Islet precursor cell (in vitro differentiated cells): ENCODE measurements at regions not wholly inside any gene's neighbourhood (a gene's known extent, or its start where the extent isn't known, plus 50 kb on each side); places are given as distances from the start of the nearest gene placed in this dataset.
A peak's percentile ranks its signal among the peaks of the same experiment; 100 is the strongest.
"Not testable (repeated sequence)": the region's sequence is repeated elsewhere in the genome, so short reads cannot be mapped to it uniquely, and the experiment has no call there.

Source experiments
- DNase-seq: peaks from one replicate; pipeline ENCODE4 v3.0.0-alpha.2; 2018

DNA sequence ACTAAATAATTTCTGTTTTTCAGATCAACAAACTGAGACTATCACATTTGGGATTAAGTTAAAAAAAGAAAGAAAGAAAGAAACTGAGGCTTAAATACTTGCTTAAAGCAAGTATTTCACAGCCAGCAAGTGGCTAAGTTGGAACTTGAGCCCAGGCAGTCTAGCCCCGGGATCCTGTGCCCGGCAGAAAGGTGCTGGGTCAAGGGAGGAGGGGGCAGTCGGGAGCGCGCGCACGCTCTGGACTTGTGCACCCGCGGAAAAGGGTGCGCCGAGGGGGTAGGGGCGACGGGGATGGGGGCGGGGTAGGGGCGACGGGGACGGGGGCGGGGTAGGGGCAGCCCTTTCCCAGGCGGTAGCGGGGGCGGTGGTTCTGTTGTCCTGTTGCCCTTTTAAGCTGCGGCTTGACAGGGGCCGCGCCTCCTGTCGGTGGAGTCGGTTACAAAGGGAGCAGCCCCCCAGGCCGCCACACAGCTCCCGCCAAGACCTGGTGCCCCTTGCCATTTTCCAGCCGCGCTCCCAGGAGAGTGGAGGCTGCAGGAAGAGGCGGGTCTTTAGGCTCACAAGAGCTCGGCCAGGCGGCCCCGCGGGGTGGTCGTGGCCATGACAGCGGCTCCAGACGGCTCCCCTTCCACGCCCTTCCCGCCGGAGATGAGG, 60.6 kb downstream of the GOLGA8T start:
- DNase-seq, result peak; percentile 87

DNA sequence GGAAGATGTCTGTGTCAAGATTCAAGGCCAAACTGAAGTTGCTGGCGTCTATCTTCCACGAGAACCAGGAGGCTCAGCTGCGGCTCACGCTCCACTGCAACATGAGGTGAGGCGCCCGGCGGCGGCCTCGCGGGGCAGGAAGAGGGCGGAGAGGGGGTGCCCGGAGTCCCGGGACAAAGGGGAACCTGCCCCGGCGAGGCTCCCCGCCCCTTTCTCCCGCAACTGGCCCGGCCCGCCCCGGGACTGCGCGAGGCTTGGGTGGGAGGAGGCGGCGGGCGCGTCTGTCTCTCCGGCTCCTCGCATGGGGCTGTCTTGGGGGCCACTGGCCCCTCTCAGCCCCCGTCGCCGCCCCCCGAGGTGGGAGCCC, 61.1 kb downstream of the GOLGA8T start:
- peak; percentile 67 for DNase-seq

DNA sequence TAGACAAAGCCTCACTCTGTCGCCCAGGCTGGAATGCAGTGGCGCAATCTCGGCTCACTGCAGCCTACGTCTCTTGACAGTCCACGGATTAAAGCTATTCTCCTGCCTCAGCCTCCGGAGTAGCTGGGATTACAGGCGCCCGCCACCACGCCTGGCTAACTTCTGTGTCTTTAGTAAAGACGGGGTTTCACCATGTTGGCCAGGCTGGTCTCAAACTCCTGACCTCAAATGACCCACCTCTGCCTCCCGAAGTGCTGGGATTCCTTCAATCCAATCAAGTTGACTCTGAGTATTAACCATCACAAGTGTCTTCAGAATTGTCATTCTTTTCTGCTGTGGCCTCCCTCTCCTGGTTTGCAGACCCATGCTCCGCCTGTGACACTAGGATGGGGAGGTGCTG, 61.9 kb downstream of the GOLGA8T start:
- DNase-seq, result not testable (repeated sequence)

DNA sequence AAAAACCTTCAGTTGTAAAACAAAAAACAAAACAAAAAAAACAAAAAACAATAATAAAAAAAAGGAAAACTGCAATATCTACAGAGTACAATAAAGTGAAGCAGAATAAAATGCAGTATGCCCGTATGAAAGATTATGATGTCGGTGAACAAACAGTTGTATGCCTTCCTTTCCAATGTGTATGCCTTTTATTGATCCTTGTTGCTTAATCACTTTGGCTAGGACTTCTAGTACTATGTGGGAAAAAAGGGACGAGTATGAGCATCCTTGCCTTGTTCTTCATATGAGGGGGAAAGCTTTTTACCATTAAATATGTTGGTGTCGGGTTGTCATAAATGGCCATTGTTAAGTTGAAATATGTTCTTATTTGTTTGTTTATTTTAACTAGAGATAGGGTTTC, 66.7 kb downstream of the GOLGA8T start:
- not testable (repeated sequence) for DNase-seq

DNA sequence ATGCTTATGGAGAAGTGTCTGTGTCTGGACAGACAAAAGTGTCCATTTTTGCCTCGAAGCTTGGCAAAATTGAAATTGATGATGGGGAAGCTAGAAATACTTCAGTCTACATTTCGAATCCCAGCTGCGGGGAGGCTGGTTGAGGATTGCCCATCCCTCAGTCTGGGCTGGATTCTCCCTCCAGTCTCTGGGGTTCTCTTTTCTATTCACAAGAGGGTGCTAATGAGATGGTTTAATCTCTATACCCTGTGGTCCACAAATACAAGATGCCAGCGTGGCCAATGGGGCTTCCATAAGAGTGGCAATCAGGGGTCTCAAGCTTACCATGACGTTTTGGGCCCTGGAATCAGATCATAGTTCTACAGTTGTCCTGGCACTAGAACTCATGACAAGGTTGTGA, 78.9 kb downstream of the GOLGA8T start:
- not testable (repeated sequence) for DNase-seq

DNA sequence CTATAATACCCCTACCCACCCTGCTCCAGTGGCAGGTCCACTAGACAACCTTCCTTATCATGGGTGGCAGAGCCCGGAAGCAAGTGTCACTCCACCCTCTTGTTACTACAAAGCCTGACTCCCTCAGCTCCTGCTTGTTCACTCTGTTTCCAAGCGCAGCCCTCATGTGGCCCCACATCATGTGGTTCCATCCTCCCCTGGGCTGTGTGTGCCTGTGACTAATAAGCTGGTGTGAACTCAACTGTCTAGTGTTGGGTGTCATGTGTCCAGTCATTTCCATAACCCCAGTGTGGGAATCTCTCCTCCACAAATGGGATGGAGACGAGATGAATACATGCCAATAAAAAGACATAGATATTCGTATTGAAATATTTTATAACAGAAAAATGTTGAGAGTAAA, 87.0 kb downstream of the GOLGA8T start:
- not testable (repeated sequence) for DNase-seq

DNA sequence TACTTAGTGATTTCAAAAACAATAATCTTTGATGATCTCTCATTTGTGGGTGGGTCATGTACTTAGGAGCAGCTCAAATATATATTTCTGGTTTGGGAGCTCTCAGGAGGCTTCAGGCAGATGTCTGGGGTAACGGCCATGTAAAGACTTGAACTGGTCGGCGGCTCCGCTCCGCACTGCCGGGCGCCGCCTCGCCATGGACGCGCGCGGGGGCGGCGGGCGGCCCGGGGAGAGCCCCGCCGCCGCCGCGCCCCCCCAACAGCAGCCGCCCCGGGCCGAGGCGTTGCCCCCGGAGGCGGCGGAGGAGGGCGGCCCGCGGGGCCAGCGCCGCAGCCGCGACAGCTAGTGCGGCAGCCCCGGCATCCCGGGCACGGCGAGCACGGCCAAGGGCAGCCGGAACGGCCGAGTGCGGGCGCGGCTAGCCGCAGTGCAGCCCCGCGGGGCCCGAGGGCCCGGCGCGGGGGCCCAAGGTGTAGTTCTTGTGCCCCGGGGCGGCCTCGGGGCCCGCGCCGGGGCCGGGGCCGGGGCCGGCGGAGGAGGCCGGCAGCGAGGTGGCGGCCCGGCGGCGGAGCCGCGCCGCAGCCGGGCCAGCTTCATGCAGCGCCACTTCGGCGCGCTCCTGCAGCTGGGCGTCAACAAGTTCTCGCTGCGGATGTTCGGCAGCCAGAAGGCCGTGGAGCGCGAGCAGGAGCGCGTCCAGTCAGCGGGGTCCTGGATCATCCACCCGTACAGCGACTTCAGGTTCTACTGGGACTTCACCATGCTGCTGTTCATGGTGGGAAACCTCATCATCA, 88.1 kb downstream of the GOLGA8T start:
- not testable (repeated sequence) for DNase-seq

- DNase-seq, result peak; percentile 51
Observed at GRCh38 chr15:30225233-30225891, 90.5 kb downstream of the GOLGA8T start.

DNA sequence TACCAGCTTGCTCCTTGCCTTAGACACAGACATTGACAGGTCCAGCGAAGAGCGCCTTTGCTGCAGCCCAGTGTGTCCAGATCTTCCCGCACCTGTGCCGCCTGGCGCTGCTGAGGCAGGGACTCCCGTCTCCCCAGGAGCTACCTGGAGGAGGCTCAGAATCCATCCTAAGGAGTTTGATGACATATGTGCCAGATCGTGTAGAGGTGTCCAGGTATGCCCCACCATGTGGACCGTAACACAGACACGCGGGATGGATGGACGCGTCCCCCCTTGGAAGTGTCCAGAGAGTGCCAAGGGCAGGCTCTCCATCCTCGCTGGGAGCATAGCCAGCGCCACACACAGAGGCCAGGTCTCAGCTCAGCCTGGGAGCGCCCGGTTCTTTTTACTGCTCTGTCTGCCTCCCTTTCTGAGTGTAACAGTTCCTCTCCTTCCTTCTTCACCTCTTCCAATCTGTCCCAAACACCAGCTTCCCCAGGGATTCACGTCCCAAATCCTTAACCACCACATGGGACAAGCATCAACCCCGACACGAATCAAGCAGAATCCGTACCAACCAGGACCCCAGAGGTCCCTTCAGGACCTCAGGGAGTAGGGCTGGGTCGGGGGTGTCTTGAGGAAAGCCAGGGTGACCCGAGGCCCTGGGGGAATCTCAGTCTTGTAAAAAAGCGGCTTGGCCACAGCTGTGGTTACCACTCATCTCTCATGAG, 126.7 kb downstream of the GOLGA8T start:
- DNase-seq, result peak; percentile 22

DNA sequence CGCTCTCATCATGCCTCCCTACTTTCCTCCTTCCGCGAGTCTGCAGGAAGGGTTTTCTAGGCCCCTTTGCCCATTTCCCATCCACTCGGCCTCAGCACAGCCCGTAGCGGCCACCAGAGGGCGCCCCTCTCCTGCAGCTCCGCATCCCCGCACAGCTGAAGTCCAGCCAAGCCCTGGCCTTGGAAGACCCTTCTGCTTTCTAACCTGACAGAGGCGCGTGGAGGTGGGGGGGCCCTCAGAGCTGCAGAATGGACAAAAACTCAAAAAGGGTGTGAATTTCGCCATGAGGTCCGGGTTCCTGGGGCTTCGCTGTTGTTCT, 127.2 kb downstream of the GOLGA8T start:
- not testable (repeated sequence) for DNase-seq

- not testable (repeated sequence) for DNase-seq
Observed at GRCh38 chr15:30264000-30264399, 129.1 kb downstream of the GOLGA8T start.

- DNase-seq, result not testable (repeated sequence)
Observed at GRCh38 chr15:30295150-30295844, 98.0 kb downstream of the CHRFAM7A start.

DNA sequence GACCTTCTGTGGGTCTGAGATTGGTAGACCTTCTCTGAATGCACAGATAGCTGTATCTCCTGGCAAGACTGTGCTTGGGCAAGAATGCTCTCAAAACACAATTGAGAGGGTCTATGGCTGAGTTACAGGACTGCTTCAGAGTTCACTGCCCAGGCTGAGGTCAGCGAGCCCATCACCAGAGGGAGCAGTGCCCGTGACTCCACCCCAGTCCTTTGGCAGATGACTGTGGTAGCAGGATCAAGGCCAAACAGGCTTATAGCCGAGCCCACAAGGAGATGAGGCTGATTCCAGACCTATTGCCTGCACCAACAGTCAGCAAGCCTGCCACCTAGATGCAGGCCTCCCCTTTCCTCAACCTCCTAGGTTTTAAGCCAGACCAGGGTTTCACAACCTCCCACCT, 89.4 kb downstream of the CHRFAM7A start:
- not testable (repeated sequence) for DNase-seq
